GM15510 (cell line): ENCODE measurements at regions not wholly inside any gene's neighbourhood (a gene's known extent, or its start where the extent isn't known, plus 50 kb on each side); places are given as distances from the start of the nearest gene placed in this dataset.

Experiments
- POLR2A ChIP-seq: IDR thresholded peaks from 3 replicates; pipeline ENCODE4 v1.6.1; 2011; ENCODE audit warnings: borderline replicate concordance; ENCODE audit not compliant: insufficient read length; ENCODE audit errors: extremely low read depth

DNA sequence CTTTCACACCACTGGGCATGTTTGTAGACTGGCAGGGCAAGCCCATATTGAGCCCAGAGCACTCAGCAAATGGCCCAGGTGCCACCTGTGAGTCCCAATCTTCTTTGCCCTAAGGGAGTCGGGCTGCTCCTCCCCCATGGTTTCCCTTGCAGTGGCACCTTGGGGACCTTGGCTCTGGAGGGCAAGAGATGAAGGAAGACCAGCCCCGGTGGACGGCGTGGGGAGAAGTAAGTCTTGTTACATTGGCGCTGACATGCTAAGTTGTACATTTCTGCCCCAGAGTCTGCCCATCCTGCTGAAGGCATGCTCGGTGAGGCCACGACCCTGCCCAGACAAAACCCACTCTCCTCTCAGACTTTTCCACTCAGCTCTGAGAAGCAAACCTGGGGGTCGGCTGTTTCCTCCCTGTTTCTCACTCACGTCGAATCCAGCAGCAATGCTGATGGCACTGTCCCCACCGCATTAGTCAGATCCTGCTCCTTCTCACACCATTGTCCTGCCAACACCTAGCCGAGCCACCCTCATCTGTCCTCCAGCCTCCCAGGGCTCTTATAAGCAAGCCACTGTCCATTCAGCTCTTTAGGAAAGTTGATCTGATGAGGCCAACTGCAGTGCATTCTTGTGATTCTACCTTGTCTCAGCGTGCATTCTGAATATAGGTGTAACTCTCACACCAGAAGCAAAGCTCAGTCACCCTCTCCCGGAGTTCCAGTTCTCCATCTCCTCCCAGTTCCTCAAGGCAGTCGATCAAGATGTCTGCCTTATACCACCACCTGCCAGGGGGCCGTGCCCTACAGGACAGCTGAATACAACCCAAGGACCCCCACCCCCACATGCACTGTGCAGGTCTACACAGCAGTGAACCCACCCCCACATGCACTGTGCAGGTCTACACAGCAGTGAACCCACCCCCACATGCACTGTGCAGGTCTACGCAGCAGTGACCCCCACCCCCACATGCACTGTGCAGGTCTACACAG lies 827.1 kb downstream of the TBC1D22A start:
- TF ChIP-seq POLR2A = no peak

DNA sequence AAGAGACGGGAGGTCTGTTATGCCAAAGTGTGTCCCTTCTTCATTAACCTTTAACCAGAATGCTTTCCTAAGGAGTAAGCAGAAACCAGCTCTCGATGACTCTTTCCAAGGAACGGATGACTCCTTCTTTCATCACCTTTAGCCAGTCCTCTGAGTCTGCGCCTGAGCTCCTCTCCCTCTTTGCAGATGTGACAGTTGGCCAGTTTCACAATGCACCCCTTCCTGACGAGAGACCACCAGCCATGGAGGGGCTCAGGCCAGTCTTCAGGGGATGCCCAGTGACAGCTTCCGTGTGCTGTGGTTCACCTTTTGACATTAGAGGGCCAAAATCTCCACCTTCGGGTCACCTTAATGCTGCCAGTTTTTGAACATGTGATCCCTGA lies 826.1 kb downstream of the TBC1D22A start:
- TF ChIP-seq POLR2A = no peak

DNA sequence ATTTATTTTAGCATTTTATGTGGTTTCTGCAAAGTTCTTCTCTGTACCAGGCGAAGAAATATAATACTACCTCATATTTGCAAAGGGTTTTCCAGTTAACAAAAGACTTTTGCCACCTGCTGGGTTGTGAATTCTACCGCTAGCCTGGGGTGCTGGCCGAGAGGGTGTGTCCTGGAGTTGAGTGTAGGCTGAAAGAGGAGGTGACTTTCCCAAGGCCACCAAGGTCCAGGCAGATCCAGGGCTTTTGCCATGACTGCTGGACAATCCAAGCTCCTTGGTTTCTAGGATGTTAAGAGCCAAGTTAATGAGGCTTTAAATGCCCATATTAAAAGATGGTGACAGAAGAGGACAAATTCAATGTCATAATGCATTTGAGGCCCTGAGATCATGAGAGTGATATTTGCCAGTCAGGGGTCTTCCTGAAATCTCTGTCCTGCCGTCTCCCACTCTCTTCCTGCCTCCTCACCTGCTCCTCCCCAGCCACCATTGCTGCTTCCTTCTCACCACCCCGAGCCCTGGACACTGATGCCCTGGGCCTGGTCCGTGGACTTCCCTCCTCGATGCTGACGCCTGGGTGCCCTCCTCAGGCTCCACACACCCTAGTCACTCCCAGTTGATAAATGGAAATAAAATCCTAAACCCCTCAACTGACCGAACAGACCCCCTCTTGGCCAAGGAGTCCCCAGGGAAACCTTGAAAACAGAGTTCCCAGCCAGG lies 825.6 kb downstream of the TBC1D22A start:
- TF ChIP-seq POLR2A = no peak

DNA sequence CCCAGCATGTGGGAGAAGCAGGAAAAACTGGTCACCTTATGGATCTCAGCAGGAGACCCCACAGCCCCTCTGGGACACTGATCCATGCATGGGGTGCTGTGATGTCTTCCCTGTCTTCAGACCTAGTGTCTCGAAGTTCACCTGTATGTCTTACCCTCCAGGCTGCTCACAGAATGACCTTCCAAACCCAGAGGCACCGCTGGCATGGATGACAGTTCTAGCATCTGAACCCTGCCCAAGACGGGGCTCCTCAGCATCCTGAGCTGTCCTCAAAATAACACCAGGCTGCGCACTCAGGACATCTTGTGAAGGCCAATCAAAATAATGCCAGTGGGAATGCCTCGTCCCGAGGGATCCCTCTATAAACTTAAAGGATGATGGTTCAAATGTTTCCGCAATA lies 824.9 kb downstream of the TBC1D22A start:
- TF ChIP-seq POLR2A = no peak

DNA sequence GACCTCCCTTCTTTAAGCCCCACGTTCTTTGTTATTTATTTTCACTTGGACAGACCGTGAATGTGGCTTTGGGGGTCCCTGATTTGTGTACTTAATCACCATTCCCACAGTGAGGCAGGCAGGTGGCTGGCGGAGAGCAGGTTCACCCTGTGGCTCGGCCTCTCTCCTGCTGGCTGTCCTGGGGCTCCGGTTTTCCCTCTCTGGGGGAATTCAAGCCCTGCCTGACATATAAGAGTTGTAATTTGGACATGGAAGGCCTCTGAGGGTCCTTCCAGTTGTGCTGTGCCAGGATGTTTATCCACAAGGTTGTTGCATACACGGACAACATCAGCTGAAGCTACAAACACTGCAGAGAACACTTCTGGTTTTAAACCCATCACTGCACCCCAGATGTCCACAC lies 824.5 kb downstream of the TBC1D22A start:
- TF ChIP-seq POLR2A = no peak

DNA sequence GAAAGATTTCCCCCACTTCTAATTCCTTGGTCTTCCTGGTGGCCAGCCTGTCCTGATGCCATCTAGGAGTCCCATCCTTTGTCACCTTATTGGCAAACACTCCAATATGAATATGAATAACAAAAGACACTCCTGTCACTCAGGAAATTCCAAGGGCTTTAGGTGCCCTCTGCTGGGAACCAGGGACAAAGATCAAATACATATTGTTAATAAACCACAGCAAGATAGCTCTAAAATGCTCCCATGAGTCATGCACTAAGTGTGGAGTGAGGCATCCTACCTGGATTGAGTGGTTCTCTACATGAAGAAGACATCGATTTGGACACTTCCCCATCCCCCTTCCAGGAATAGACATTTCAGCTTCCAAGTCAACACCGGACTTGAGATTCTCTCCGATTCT lies 823.6 kb downstream of the TBC1D22A start:
- TF ChIP-seq POLR2A = no peak

DNA sequence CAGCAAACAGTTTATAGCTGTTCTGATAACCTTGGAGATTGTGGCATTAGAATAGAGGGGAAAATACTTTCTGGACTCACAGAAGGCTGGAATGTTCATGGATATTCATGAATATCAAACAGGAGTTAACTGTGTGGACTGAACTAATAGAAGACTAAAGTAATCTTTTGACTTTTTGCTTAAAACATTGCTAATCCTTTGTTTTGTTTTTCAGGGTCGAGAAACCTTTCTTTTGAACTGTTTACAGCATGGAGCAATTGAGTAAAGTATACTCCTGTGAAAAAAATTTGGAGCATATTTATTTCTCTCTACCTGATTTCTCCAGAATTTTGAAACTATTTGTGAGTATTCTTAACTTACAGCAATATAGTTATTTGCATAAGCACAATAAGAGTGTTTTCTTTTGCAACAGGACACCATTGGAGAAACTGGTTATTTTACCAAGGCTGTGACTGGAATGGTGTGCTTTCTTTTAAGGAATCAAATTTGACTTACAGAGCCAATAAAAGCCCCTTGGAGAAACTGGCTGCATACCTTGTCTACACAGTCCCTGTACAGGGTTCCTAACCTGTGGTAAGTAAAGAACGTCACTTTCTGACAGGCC lies 821.6 kb downstream of the TBC1D22A start:
- no peak for TF ChIP-seq POLR2A

DNA sequence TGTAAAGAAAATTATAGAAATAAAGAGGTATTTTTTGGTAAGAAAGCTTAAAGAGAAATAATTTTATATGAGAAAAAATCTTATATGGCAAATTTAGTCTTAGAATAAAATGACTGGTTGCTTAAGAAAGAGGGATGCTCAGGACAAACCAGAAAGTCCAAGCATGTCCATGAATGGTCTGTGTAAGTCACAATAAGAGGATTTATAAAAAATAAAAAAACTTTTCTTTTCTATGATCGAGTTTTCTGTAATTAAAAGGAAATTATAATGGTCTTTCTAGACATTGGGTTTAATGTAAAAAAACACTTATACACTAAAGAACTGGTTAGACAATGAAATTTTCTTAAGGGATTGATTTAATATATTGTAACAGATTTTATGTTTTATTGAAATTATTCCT lies 819.6 kb downstream of the TBC1D22A start:
- TF ChIP-seq POLR2A = no peak

DNA sequence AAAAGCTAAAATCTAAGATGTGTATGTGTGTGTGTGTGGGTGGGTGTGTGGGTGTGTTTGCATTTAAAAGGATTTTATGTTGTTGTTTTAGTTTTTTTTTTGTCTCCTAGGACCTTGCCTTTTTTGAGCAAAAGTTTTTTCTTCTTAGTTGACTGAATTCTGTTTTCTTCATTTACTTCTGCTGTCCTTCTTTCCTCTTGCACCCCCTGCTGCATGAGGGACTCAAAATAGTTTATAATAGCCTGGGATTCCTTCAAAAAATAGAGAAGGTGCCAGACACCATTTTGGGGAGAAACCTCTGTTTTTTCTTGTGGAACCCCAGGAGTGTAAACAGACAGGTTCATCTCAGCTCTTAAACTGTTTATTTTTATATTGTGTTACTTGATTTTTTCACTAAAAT lies 817.7 kb downstream of the TBC1D22A start:
- no peak for TF ChIP-seq POLR2A

DNA sequence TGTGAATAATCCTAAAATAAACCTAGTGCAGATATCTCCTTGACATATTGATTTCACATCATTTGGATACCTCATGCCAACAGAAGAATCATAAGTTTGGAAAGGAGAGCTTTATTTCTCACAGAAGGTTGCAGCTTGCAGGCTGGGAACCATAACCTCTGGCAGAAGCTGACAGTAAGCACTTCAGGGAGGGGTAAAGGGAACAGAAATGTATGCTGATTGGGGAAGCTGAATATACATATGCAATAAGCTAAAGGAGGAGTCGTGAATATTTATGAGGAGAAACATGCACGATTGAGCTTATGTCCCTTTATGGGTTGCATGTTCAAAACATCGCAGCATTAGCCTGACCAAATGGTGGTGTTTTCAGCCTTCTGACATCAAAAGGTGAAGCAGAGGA lies 814.5 kb downstream of the TBC1D22A start:
- TF ChIP-seq POLR2A = no peak

DNA sequence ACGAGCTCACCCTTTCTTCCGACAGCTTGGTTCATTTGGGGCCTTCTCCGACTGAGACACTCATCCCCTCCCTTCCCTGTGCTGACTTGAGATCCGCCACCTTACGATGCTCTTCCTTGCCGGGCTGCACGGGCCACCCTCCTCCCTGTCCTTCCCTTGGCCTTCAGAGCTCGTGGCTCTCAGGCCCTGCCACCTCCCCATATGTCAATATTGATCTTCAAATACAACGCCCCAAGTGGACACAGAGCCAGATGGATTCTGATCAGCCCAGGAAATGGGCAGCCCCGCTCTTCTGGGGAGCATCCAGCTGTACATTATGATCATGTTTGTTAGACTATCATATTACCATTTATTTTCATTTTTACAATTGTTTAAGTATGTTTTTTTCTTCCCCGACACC lies 812.8 kb downstream of the TBC1D22A start:
- TF ChIP-seq POLR2A = no peak

DNA sequence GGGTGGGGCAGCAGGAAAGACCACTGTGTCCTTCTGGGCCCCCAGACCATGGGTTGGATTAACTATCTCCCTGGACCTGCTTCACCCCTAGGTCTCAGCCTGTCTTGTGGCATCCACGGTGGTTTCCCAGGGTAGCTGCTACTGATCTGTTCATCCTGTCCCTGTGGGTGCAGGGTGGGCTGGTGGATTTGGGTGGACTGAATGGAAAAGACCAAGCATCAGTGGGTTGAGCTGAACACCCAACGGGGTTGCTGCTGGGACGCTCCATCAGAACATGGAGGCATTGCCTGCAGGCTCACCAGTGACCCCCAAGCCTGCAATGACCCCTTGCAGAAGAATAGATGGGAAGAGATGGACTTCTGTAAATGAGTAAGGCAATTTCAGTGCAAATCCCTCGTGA lies 812.1 kb downstream of the TBC1D22A start:
- TF ChIP-seq POLR2A = no peak

DNA sequence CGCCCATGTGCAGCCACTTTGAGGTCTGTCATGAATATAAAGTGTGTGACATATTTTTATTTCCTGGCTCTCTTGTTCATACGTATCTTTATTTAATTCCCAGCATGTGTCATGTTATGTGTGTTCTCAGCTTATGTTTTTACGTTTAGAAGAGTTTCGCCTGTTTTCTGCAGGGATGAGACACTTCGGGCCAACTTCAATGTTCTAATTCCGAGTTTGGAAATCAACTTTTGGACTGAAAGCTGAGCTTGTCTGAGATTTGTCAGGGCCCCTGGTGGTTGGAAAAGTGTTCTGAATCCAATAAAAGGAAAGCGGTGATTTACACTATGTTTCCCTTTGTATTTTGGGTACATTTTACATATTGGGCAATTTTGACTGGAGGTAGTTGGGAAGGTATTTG lies 810.7 kb downstream of the TBC1D22A start:
- no peak for TF ChIP-seq POLR2A

DNA sequence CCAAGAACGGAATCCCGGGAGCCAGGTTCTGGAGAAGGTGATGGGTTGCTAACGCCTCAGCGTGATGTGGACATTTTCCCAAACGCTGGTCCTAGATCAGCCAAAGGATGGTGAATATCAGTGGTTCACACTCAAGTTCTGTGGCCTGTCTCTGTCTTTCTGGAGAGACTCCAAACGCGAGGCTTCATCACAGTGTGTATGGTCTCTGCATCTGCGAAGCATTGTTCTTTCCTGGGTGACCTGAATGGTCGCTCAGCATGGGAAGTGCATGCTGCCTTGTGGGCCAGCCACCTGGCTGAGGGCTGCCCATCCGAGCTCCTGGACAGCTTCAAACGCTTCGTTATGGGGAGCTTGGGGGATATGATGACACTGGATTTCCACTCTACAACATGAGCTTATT lies 810.0 kb downstream of the TBC1D22A start:
- no peak for TF ChIP-seq POLR2A

DNA sequence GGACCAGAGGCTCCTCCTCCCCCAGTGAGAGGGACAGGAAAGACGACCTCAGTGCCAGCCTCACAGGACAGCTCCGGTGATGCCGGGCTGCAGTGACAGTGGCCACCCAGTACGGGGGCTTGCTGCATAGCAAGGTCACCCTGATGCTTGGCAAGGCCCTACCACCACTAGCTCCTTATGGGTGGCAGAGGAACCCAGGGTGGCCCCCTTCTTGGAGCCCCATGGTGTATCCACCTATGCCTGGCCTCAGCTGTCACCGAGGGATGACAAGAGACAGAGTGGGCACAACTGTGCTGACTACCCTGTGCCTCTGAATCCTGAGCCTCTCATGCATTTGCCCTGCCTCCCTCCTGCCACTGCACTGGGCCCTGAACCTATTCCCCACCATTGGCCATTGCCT lies 809.2 kb downstream of the TBC1D22A start:
- no peak for TF ChIP-seq POLR2A

DNA sequence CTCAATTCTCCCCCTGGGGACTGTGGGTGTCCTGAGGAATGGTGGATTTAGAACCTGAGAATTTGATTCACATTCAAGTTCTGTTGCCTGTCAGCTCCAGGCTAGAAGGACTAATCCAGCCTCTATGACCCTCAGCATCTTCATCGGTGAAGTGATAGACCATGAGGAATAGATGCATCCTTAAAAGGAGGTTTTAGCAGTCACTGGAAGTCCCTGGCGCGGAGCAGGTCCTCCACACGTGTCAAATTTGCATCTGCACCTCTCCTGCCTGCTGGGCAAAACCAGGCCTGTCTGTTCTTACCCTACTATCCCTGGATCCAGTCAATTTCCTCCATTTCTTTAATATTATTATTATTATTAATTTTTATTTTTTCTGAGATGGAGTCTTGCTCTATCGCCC lies 808.4 kb downstream of the TBC1D22A start:
- no peak for TF ChIP-seq POLR2A

DNA sequence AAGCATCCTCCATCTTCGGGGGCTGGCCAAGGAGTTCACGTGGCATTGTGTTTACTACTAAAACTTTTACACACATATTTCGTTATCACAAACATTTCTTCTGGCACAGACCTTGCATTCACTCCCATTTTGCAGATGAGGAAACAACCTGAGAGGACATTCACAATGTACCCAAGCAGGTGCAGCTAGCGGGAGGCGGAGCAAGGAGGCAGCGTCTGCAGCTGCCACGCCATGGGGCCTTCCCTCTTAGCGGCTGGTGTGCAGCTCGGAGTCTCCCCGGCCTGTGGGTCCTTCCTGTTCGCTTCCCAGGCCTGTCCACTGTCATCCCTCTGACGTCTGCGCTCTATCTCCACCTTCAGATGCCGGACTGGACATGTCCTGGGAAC lies 807.8 kb downstream of the TBC1D22A start:
- TF ChIP-seq POLR2A = no peak
